IPS DF 19.7 (cell line): ENCODE measurements at regions not wholly inside any gene's neighbourhood (a gene's known extent, or its start where the extent isn't known, plus 50 kb on each side); places are given as distances from the start of the nearest gene placed in this dataset.

Source experiments
- DNase-seq: peaks from one replicate; pipeline ENCODE4 v3.0.0-alpha.2; 2013; ENCODE audit warnings: low read depth, low spot score

- no peak for DNase-seq
Measured at GRCh38 chr4:128603081-128603480, 206.4 kb upstream of the JADE1 start.

GRCh38 chr4:128601991-128602695 is 207.4 kb upstream of the JADE1 start:
- DNase-seq: no peak

DNA sequence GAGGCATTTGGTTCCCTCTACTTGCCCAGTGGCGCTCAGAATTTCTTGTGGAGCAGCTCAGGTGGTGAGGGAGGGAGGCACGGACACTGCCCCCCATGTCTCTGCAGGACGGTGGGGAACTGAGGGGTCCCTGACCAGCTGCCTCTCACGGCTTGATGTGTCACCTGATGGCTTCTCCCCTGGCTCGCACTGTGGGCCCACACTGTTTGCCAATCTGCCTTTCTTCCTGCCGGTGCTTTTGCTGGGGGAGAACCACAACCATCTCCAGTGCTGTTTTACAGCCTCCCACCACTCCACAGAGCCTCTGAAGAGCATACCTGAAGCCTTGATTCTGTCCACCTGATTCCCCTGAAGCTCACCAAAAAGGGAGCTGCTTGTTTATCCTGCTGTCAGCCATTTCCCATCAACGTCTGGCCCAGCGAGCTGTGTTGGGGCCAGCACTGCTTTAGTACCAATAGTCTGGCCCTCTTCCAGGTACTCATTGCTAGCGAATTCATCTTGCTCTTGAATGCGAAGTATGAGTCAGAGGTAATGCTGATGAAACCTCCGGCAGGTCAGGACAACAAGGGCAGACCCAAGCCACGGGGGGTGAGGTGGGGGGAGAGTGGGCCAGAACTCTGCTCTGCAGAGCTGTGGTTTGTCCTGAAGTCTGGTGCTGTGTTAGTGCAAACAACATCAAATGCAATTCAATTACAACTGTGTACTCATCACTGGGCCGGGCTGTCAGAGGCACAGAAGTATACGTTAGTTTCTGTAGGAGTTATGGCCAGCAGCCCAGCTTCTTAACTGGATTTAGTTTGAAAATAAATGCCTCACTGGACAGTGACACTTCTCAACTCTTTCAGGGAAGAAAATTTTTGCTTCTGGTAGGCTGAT is 208.3 kb upstream of the JADE1 start:
- peak; percentile 30 for DNase-seq

DNA sequence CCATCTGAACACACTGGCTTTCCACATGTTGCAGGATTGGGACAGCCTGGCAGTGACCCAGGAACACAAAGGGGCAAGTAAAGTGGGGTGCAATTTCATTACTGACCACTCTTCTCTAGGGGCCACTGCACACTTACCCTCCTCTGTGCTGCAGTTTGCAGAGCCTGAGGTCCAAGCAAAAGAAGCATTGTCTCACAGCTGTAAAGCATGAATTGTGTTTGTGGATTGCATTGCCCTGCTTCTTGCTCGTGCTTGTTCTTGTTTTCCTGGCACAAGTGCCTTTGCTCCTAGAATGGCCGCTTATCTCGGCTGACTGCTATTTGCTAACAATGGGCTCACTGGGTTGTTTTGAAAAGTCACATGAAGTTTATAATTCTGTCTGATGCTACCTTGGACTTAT is 209.1 kb upstream of the JADE1 start:
- no peak for DNase-seq

DNA sequence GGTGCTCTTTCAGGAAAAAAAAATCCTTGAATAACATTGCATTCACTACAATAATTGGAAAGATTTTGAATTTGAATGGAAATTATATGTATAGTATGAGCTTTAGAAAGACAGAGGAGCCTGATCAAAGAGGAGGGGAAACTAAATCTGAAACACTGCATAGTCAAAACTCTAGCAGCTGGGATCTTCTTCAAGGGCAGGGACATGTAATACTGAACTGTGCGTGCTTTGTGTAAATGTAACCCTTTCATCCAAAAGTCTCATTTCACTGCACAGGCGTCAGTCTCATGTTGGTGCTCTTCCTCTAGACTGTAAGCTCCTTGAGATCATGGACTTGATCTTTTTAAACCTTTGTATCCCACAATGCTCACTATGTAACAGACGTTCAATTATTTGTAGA is 212.0 kb upstream of the JADE1 start:
- DNase-seq: no peak

GRCh38 chr4:128596853-128597252 is 212.6 kb upstream of the JADE1 start:
- no peak for DNase-seq

GRCh38 chr4:128596115-128596514 is 213.4 kb upstream of the JADE1 start:
- DNase-seq: no peak

- no peak for DNase-seq
Measured at GRCh38 chr4:128591482-128591881, 218.0 kb upstream of the JADE1 start.

DNA sequence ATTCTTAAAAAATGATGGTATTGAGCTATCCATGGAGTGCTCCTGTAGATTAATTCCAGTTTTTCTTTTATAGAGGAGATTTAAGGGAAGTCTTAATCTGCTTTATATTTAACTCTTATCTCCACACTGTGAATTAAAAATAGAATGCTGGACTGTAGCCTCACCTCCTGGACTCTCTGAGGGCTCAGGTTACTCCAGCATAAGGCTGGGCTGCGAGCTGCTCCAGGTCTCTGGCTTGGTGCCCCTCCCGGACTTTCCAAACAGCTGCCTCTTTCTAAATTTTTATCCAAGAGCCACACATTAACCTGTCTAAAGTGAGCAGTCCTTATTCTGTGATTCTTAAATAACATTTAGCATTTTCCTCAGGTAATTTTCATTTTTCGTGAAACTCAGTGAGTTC is 218.7 kb upstream of the JADE1 start:
- DNase-seq: no peak

DNA sequence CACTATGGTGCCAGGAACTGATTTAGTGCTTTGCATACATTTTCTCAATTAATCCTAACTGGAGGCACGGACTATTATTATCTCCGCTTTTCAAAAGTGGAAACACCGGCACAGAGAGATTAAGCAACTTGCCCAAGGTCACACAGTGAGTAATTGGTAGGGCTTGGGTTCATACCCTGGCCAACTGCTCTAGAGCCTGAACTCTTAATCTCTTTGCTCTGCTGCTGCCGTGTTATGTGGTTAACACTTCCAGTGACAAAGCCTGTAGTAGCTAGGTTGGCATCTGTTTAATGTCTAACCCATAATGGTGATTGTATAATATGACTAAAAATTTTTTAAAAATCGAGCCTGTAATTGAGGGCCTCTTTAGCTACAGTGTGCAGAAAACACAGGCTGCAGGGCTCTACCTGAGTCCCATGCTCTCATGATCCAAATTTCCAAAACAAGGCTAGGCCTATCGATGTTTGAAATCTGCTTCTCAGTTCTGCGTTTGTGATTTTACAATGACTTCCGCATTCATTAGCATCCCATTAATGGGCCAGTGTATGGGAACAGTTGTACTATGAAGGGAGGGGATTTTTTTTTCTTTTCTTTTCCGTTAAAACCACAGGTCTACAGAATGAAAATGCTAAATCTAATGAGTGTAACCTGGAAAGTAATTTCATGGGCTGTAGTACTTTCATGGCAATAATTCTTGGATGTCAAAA is 219.3 kb upstream of the JADE1 start:
- DNase-seq: no peak

- no peak for DNase-seq
Measured at GRCh38 chr4:128589384-128589965, 220.0 kb upstream of the JADE1 start.

DNA sequence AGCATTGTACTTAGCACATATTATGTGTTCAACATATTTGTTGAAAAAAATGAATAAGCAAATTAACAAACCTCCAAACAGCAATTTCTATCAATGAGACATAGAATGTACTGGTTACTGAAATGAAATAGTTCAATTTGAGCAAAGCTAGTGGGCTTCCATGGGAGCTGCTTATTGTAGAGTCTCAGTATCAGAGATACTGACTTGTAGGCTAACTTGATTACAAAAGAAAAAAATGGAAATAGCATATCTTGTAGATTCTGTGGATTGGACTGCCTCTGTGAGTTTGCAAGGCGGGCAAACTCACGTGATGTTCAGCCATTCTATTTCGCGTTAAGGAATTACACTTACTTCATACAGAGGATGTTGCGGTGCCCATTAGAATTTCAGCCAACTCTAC is 222.1 kb upstream of the JADE1 start:
- DNase-seq: no peak

DNA sequence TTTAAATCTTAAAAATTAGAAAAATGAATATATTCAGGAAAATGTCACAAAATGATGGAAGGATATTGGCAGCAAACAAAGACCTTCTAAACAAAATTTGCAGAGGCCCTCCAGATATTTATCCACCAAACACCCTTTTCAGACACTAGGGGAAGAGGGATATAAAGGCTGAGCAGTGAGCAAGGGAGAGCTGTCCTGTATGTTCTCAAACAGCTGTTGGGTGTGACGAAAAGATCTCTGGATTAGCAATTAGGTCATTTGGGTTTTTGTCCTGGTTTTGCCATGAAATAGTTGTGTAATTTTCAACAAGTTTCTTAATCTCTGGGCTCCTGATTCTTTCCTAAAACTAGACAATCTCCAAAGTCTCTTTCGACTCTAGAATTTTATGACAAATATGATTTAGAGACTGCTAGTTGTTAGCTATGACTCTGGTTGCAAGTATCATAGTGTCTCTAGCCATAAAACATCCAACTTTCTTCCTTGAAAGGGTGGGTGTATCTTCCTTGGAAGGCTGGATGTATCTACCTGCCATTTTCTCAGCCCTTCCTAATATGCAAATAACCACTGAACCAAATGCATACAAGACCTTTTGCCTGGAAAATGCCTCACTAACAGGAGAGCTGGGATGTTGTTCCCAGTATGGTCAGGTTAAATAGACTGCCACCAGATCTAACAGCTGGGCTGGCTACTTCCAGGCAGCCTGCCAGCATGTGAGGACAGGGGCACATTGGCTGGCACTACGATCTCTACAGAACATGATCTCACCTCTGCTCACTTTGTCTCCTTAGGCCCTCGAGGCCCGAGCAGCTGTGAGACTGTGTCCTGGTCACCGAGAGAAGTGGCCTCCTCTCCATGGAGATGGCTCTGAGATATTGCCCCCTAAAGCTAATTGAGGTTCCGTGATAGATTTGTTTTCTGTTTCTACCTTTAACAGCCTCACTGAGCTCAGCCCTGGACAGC is 225.5 kb upstream of the JADE1 start:
- DNase-seq: no peak

DNA sequence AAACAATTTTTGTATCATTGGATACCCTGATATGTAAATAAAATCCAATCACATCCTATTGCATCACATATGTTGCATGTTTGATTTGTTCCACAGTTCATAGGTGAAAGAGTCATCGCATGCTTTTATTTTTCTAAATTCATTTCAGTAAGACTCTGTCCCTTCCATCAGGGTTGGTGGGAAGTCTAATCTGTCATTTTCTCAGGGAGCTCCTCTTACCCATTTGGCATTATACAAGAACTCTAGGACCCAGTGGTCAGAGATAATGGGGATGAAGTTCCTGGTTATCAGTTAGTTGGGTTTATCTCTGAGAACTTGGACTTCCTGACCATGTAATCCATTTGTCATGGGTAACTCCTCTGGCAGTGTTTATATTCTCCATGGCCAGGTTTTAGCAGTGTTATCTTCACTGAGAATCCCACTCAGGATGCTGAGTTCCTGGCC is 227.1 kb upstream of the JADE1 start:
- DNase-seq: no peak

GRCh38 chr4:128579154-128579853 is 230.2 kb upstream of the JADE1 start:
- DNase-seq: no peak

DNA sequence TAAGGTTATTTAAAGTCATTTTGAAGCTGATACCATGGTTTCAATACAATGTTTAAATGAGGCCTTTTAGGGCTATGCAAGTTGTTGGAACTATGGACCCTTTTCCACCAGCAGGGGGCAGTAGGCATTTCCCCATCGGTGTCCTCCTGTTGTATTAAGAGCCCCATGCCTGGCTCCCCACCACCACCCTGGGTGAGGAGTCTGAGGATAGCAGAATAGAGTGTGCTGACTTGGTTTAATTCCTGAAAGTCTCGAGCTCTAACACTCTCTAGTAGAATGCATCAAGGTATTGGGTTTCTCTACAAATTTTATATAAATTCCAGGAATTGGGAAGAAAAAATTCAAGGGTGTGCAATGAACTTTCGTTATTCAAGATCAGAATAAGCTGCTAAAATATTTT is 234.8 kb upstream of the JADE1 start:
- peak; percentile 80 for DNase-seq

- DNase-seq: no peak
Measured at GRCh38 chr4:128573781-128574508, 235.6 kb upstream of the JADE1 start.

DNA sequence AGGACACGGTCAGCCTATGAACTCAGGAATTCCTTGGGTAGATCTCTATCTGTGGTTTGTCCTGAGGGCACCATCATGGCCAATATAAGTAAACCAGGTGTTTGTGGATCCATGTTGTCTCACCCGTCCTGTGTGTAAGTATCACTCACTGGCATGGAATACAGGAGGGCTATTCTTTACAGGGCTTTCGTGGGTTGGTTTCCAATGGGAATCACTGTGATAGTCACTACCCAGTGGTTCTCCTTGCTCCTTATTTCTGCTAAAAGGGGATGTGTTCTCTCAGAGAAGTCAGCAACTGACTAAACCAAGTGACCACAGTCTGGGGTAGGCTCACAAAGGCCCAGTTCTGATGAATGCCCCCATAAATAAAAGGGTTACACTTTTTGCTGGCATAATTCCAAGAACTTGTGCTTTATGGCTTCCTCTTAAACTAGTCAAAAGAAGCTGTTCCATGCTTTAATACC is 236.7 kb upstream of the JADE1 start:
- no peak for DNase-seq

DNA sequence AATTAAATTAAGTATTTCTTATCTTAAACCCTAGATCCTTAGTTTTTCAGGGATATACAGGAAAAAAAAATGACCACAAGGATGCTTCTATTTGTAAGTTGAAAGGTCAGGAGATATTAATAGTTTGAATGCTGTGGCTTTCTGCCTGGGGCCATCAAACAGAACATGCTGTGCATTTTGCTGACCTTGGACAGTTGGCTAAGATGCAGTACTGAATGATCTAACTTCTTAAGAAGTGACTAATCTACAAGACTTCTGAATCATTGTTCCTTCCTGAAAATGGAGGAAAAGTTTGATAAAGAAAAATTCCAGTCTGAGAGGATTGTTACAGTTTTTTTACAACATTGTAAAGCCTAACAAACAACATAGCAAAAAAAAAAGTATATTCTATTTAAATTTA is 237.8 kb upstream of the JADE1 start:
- DNase-seq: no peak
